GM19238 (cell line): ENCODE measurements at regions not wholly inside any gene's neighbourhood (a gene's known extent, or its start where the extent isn't known, plus 50 kb on each side); places are given as distances from the start of the nearest gene placed in this dataset.

Experiments used
- DNase-seq: peaks from one replicate; pipeline ENCODE4 v3.0.0; 2011; ENCODE audit warnings: low spot score; ENCODE audit not compliant: insufficient read length

DNA sequence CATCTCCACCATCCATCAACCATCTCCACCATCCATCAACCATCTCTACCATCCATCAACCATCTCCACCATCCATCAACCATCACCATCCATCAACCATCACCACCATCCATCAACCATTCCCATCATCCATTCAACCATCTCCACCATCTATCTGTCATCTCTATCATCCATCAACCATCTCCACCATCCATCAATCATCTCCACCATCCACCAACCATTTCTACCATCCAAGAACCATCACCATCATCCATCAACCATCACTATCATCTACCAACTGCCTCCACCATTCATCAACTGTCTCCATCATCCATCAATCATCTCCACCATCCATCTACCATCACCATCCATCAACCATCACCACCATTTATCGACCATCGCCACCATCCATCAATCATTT lies 78.8 kb upstream of the CDH4 start:
- DNase-seq, result no peak

DNA sequence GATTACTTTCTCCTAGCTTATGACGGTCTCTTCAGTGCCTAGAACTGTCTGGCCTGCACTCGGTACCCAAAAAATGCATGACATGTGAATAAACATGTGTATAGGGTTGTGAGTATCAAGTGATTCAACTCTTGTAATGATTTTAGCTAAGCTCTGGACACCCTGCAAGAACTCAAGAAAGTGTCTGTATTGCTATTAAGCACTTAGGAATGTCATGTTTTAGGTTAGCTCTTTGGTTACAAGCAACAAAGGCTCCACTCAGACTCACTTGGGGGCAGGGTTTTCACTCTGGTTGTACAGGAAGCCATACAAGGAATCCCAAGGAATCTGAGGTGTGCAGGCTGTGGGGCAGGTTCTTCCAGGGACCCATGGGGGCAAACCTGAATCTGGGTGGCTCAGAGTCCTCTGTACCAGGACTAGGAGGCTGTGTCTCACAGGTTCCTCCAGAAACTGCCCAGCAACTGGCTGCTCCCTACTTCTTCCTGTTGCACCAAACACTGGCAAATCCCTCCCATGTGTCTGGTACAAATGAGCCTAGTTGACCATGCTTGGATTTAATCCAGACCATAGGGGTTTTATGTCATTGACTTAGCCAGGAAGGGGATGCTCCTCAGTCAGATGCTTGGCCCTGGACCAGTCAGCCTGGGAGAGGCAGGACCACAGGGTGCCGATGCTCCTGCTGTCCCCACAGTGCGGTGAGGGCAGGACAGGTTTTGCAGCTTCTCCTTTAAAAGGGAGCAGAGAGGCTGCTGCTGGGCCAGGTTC lies 77.9 kb upstream of the CDH4 start:
- no peak for DNase-seq

- no peak for DNase-seq
Measured at GRCh38 chr20:61176874-61177273, 75.2 kb upstream of the CDH4 start.

DNA sequence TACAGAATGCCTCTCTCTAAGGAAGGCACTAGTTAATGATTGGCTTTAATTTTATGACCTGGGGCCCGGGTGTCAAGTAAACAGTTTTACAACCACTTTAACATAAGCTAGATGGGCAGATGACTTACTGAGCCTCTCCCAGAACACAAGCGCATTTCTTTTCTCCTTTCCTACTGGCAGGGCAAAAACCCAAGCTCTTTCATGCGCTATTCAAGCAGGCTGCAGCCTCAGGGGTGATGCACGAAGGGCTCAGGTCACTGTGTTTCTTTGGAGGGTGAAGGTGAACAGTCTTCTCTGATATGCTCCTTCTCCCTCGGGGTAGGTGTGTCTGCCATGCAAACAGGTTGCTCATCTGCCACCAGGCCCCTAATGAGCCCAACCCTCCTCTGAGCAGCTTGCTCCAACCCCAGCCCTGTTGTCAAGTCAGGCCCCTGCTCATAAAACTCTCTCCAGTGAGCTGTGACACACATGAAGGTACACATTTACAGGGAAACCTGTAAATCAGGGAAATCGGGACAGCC lies 73.5 kb upstream of the CDH4 start:
- DNase-seq, result no peak

DNA sequence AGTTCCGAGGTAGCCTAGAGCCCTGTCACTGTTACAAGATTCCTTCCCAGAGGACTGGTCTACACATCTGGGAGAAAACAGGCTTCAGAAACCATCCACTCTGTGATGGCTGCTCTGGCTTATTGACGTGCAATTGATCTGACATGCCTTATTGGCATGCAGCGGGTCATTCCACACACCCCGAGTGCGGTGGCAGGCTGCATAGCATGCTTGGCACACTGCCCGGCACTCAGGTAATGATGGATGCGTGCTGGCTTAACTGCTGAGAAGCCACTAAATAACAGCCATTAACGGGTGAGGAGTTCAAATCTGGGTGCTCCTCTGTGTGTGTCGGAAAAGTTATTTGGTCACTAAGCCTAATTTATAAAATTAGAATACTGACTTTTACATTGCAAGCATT lies 67.9 kb upstream of the CDH4 start:
- DNase-seq, result no peak

DNA sequence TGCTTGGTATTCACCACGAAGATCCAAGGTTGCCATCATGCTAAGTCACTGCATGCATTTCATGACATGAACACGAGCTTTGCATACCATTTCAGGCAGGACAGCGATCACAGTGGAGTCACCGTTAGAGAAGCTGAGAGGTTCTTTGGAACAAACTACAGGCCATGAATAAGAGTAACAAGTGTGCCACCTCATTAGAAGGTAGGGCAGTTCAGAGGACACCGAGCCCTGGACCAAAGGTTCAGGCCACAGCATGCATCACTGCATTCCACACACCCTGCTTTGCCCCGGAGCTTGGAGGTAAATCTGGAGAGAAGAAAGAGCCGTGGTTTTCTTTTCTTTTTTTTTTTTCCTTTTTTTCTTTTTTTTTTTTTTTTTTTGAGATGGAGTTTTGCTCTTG lies 66.9 kb upstream of the CDH4 start:
- no peak for DNase-seq

GRCh38 chr20:61185841-61186601 lies 66.0 kb upstream of the CDH4 start:
- DNase-seq, result no peak

DNA sequence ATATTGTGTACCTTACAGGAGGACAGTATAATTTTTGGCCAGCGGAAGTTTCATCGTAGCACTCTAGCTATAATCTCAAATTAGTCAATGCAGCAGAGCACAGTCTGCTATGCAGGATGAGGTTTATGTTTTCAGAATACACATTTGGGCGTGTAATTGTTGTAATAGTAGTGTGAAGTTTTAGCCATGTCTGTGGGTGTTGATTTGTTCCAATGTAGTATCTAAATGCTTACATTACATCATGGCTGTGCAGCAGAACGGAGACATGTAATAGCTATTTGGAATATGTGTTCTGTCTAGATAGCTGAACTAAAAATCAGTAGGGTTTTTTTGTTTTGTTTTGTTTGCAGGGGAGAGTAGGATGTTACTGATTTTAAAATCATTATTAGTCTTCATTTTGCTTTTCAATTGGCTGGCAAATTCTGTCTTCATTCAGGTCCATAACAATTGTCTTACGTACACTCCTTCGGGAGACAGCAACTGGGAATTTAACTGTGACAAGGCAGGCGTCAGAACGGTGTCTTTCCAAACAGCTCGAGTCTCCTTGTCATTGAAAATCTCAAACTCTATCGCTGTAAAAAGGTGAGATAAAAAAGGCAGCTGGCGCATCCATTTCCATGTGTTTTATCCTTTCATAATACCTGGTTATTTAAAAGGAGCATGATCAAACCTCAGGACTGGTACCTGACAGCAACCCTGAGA lies 65.1 kb upstream of the CDH4 start:
- DNase-seq, result no peak

GRCh38 chr20:61189534-61189933 lies 62.5 kb upstream of the CDH4 start:
- DNase-seq, result no peak

- DNase-seq, result no peak
Measured at GRCh38 chr20:61191096-61191495, 61.0 kb upstream of the CDH4 start.

GRCh38 chr20:61192337-61192950 lies 59.6 kb upstream of the CDH4 start:
- DNase-seq, result no peak

GRCh38 chr20:61193164-61193563 lies 58.9 kb upstream of the CDH4 start:
- no peak for DNase-seq
